Liver (tissue), 3 donors: ENCODE measurements at regions not wholly inside any gene's neighbourhood (a gene's known extent, or its start where the extent isn't known, plus 50 kb on each side); places are given as distances from the start of the nearest gene placed in this dataset.

Source experiments
- FOXA1 ChIP-seq: IDR thresholded peaks from 2 replicates; pipeline ENCODE4 v1.6.1; 2016; ENCODE audit warnings: antibody characterized with exemption
- GABPA ChIP-seq, 2 donors: IDR thresholded peaks in 1 of 2; conservative IDR thresholded peaks in 1 of 2; 2 replicates each; pipeline ENCODE4 v1.6.1; 2016; ENCODE audit warnings: antibody characterized with exemption in 2 of 2, mild to moderate bottlenecking in 1 of 2, moderate library complexity in 1 of 2
- JUND ChIP-seq, 2 donors: IDR thresholded peaks; 2 replicates each; pipeline ENCODE4 v1.6.1; 2016; ENCODE audit warnings: antibody characterized with exemption in 2 of 2
- NR2F2 ChIP-seq: IDR thresholded peaks from 2 replicates; pipeline ENCODE4 v1.6.1; 2016; ENCODE audit warnings: antibody characterized with exemption
- RAD21 ChIP-seq, 2 donors: IDR thresholded peaks; 2 replicates each; pipeline ENCODE4 v1.6.1; 2016; ENCODE audit warnings: antibody characterized with exemption in 2 of 2, mild to moderate bottlenecking in 2 of 2
- RXRA ChIP-seq, 2 donors: IDR thresholded peaks; 2 replicates each; pipeline ENCODE4 v1.6.1; 2017 to 2018; ENCODE audit warnings: antibody characterized with exemption in 2 of 2, mild to moderate bottlenecking in 1 of 2
- SP1 ChIP-seq: IDR thresholded peaks from 2 replicates; pipeline ENCODE4 v1.6.1; 2018; ENCODE audit warnings: antibody characterized with exemption, mild to moderate bottlenecking
- TAF1 ChIP-seq: conservative IDR thresholded peaks from 2 replicates; pipeline ENCODE4 v1.6.1; 2016; ENCODE audit warnings: antibody characterized with exemption, mild to moderate bottlenecking
- YY1 ChIP-seq: IDR thresholded peaks from 2 replicates; pipeline ENCODE4 v1.6.1; 2016; ENCODE audit warnings: antibody characterized with exemption, mild to moderate bottlenecking
- TF ChIP-seq, protein P1 (sequence below): fragments of 150-350 bp; IDR thresholded peaks from 2 replicates; pipeline ENCODE4 v1.5.1; 2017; ENCODE audit warnings: improper control_type of control experiment, low read depth, low read length; ENCODE audit not compliant: missing input control
- TF ChIP-seq, protein P2 (sequence below): IDR thresholded peaks from 2 replicates; pipeline ENCODE4 v1.6.1; 2016; ENCODE audit warnings: antibody characterized with exemption
- TF ChIP-seq, protein P3 (sequence below): IDR thresholded peaks from 2 replicates; pipeline ENCODE4 v1.6.1; 2016; ENCODE audit warnings: antibody characterized with exemption
- TF ChIP-seq, protein P4 (sequence below): IDR thresholded peaks from 2 replicates; pipeline ENCODE4 v1.6.1; 2016; ENCODE audit warnings: antibody characterized with exemption
- TF ChIP-seq, protein P5 (sequence below): IDR thresholded peaks from 2 replicates; pipeline ENCODE4 v1.6.1; 2016; ENCODE audit warnings: antibody characterized with exemption, mild to moderate bottlenecking
- donor health status: healthy.
- donor health status: healthy.

DNA sequence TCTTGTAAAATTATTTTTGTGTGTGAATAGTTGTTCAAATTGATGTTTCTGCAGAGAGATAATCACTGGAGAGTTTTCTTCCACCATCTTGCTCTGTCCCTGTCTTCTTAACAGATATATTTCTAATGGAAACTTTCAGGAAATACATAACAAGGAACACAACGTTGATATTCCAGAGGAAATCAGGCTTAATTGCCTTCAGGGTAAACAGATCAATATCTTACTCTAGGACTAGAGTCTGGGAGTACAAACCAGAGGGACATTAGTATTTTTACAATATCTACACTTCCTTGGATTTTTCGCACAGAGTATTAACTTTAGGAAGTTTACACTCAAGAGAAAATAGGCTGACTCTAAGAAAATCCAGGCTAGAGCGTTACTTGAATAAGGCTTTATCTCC is 159.1 kb downstream of the PFKFB3 start:
- TF ChIP-seq FOXA1 = no peak
- TF ChIP-seq, protein P1, sequence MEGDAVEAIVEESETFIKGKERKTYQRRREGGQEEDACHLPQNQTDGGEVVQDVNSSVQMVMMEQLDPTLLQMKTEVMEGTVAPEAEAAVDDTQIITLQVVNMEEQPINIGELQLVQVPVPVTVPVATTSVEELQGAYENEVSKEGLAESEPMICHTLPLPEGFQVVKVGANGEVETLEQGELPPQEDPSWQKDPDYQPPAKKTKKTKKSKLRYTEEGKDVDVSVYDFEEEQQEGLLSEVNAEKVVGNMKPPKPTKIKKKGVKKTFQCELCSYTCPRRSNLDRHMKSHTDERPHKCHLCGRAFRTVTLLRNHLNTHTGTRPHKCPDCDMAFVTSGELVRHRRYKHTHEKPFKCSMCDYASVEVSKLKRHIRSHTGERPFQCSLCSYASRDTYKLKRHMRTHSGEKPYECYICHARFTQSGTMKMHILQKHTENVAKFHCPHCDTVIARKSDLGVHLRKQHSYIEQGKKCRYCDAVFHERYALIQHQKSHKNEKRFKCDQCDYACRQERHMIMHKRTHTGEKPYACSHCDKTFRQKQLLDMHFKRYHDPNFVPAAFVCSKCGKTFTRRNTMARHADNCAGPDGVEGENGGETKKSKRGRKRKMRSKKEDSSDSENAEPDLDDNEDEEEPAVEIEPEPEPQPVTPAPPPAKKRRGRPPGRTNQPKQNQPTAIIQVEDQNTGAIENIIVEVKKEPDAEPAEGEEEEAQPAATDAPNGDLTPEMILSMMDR = no peak
- TF ChIP-seq, protein P2, sequence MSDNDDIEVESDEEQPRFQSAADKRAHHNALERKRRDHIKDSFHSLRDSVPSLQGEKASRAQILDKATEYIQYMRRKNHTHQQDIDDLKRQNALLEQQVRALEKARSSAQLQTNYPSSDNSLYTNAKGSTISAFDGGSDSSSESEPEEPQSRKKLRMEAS = no peak
- no peak for TF ChIP-seq RXRA (IDR thresholded peaks at IDR 0.05)
- TF ChIP-seq, protein P3, sequence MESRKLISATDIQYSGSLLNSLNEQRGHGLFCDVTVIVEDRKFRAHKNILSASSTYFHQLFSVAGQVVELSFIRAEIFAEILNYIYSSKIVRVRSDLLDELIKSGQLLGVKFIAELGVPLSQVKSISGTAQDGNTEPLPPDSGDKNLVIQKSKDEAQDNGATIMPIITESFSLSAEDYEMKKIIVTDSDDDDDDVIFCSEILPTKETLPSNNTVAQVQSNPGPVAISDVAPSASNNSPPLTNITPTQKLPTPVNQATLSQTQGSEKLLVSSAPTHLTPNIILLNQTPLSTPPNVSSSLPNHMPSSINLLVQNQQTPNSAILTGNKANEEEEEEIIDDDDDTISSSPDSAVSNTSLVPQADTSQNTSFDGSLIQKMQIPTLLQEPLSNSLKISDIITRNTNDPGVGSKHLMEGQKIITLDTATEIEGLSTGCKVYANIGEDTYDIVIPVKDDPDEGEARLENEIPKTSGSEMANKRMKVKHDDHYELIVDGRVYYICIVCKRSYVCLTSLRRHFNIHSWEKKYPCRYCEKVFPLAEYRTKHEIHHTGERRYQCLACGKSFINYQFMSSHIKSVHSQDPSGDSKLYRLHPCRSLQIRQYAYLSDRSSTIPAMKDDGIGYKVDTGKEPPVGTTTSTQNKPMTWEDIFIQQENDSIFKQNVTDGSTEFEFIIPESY = no peak
- TF ChIP-seq, protein P4, sequence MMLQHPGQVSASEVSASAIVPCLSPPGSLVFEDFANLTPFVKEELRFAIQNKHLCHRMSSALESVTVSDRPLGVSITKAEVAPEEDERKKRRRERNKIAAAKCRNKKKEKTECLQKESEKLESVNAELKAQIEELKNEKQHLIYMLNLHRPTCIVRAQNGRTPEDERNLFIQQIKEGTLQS = no peak
- TF ChIP-seq JUND (IDR thresholded peaks at IDR 0.05) = no peak
- TF ChIP-seq NR2F2 = no peak
- no peak for TF ChIP-seq TAF1
- no peak for TF ChIP-seq YY1
- TF ChIP-seq SP1 = no peak
- TF ChIP-seq GABPA (IDR thresholded peaks at IDR 0.05 in 1 of 2, conservative IDR thresholded peaks at IDR 0.05 in 1 of 2) = no peak
- no peak for TF ChIP-seq RAD21 (IDR thresholded peaks at IDR 0.05)
- TF ChIP-seq, protein P5, sequence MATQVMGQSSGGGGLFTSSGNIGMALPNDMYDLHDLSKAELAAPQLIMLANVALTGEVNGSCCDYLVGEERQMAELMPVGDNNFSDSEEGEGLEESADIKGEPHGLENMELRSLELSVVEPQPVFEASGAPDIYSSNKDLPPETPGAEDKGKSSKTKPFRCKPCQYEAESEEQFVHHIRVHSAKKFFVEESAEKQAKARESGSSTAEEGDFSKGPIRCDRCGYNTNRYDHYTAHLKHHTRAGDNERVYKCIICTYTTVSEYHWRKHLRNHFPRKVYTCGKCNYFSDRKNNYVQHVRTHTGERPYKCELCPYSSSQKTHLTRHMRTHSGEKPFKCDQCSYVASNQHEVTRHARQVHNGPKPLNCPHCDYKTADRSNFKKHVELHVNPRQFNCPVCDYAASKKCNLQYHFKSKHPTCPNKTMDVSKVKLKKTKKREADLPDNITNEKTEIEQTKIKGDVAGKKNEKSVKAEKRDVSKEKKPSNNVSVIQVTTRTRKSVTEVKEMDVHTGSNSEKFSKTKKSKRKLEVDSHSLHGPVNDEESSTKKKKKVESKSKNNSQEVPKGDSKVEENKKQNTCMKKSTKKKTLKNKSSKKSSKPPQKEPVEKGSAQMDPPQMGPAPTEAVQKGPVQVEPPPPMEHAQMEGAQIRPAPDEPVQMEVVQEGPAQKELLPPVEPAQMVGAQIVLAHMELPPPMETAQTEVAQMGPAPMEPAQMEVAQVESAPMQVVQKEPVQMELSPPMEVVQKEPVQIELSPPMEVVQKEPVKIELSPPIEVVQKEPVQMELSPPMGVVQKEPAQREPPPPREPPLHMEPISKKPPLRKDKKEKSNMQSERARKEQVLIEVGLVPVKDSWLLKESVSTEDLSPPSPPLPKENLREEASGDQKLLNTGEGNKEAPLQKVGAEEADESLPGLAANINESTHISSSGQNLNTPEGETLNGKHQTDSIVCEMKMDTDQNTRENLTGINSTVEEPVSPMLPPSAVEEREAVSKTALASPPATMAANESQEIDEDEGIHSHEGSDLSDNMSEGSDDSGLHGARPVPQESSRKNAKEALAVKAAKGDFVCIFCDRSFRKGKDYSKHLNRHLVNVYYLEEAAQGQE = no peak
